Heart left ventricle (tissue), 16 donors: ENCODE measurements at regions not wholly inside any gene's neighbourhood (a gene's known extent, or its start where the extent isn't known, plus 50 kb on each side); places are given as distances from the start of the nearest gene placed in this dataset.

Source experiments
- ATAC-seq, 4 donors: fragments of 200-7000 bp; cut with Tn5 transposase; one replicate each; pipeline ENCODE4 v1.9.1; 2020 to 2022; ENCODE audit warnings: moderate library complexity in 4 of 4, mild to moderate bottlenecking in 3 of 4, moderate number of reproducible peaks in 1 of 4
- DNase-seq, 5 donors: peaks; one replicate each; pipeline ENCODE4 v3.0.0-alpha.2; 2020
- H3K27ac ChIP-seq, 12 donors: fragments of 200-600 bp; sonication (generic) in 4 of 12; one replicate each; pipeline versions ENCODE4 v1.5.0 to v1.8.0; 2016 to 2022; ENCODE audit warnings: mild to moderate bottlenecking in 2 of 12
- H3K27me3 ChIP-seq, 9 donors: fragments of 200-600 bp; sonication (generic) in 2 of 9; one replicate each; pipeline versions ENCODE4 v1.5.1 to v1.8.0; 2016 to 2022; ENCODE audit warnings: mild to moderate bottlenecking in 3 of 9
- H3K36me3 ChIP-seq, 9 donors: fragments of 200-600 bp; sonication (generic) in 2 of 9; one replicate each; pipeline versions ENCODE4 v1.5.0 to v1.8.0; 2018 to 2022; ENCODE audit warnings: mild to moderate bottlenecking in 2 of 9
- H3K4me1 ChIP-seq, 12 donors: fragments of 200-600 bp; sonication (generic) in 4 of 12; one replicate each; pipeline versions ENCODE4 v1.5.0 to v1.8.0; 2016 to 2022; ENCODE audit warnings: mild to moderate bottlenecking in 3 of 12
- H3K4me3 ChIP-seq, 12 donors: fragments of 200-600 bp; sonication (generic) in 4 of 12; one replicate each; pipeline versions ENCODE4 v1.5.0 to v1.8.0; 2017 to 2022; ENCODE audit warnings: mild to moderate bottlenecking in 9 of 12, moderate library complexity in 4 of 12
- H3K9me3 ChIP-seq, 12 donors: fragments of 200-600 bp; sonication (generic) in 4 of 12; one replicate each; pipeline versions ENCODE4 v1.5.0 to v1.8.0; 2016 to 2022; ENCODE audit warnings: mild to moderate bottlenecking in 1 of 12
- CTCF ChIP-seq, 12 donors: fragments of 200-600 bp; sonication (generic) in 4 of 12; IDR thresholded peaks; one replicate each; pipeline versions ENCODE4 v1.5.0 to v1.8.0; 2018 to 2022; ENCODE audit warnings: antibody characterized with exemption in 12 of 12, mild to moderate bottlenecking in 5 of 12
- POLR2A ChIP-seq, 2 donors: fragments of 450-650 bp; IDR thresholded peaks; one replicate each; pipeline ENCODE4 v1.6.1; 2017; ENCODE audit warnings: antibody characterized with exemption in 2 of 2, mild to moderate bottlenecking in 2 of 2, moderate library complexity in 2 of 2
- WGBS, 4 donors: extraction: QIAGEN DNeasy Blood & Tissue Kit in 2 of 4; methylation state at CpG; one replicate each; pipeline versions ENCODE4 v1.1.5 to v1.1.7; 2013 to 2018; 5-methylcytosine and 5-hydroxymethylcytosine counted together
- intact Hi-C, 10 donors: fragments of 100-400 bp; cut with DNase I; formaldehyde crosslinking; loops; one replicate each; pipeline versions ENCODE4 v1.11.1 to v1.14.2; 2022
- donor health status: ischemic (EF 13 %, LVEDD 7.1; RV severe dilation, severe dysfunction).
- donor health status: healthy with polysubstance abuse.
- donor health status: DM: no; HTN: yes; CAD: no.
- donor health status: DM: no; HTN: no; CAD: no.
- donor health status: ischemic (EF 25% LVEDD 6.9; RV normal size, moderate dysfunction).
- donor health status: ischemic (EF 25% LVEDD 5.7; RV mildly dilated, moderate dysfunction).
- donor health status: healthy.
- donor health status: DM: yes; HTN: yes; CAD: no.
- donor health status: ischemic (EF 35%, LVEDD 5.7; RV mildly dilated, moderate dysfunction).
- donor health status: nonischemic (EF 11% LVEDD 7.7; RV severe dilation, severe dysfunction).
- donor health status: DM: yes; HTN: yes; CAD: no.
- donor health status: PGD.
- donor health status: ischemic (EF 29% LVEDD 5.4; RV normal size, mild dysfunction).
- donor health status: nonischemic (EF 23%, LVEDD 6.1; RV moderate dilation, normal function).

GRCh38 chr2:228655331-228655730 lies 473.8 kb upstream of the SPHKAP start:
- H3K27me3 ChIP-seq: no peaks in the 10 kb centered on the region
- intact Hi-C loops: loop anchor here (5.0 to 10.0 kb wide), 9 partner anchors 338 to 761 kb away; partner anchors contain the start of gene SPHKAP (in 4 of the 10)
- ATAC-seq: peak in 1 of 4 donors; percentile 20
- H3K9me3 ChIP-seq: peaks cover 0 to 5% (median 0%) of the 10 kb centered on the region in 12 donors
- no peak for TF ChIP-seq CTCF (IDR thresholded peaks at IDR 0.05)
- no peak for TF ChIP-seq POLR2A (IDR thresholded peaks at IDR 0.05)
- H3K4me1 ChIP-seq: peaks cover 0 to 10% (median 0%) of the 10 kb centered on the region in 12 donors
- 78 to 88% (median 85%) methylated on average over 2 of the region's 2 CpGs for WGBS, 4 donors
- H3K4me3 ChIP-seq: no peak overlapping the region
- DNase-seq: no peak
- H3K36me3 ChIP-seq: no peaks in the 10 kb centered on the region
- no peak overlapping the region for H3K27ac ChIP-seq

GRCh38 chr2:228654707-228655106 lies 473.2 kb upstream of the SPHKAP start:
- 69 to 77% (median 76%) methylated on average over 2 of the region's 2 CpGs for WGBS, 4 donors
- ATAC-seq (no peak), DNase-seq (no peak)
- H3K27ac ChIP-seq: peak overlapping the region in 3 of 12 donors; percentile 22 to 47 (median 43)
- H3K27me3 ChIP-seq: no peaks in the 10 kb centered on the region
- no peak for TF ChIP-seq POLR2A (IDR thresholded peaks at IDR 0.05)
- TF ChIP-seq CTCF (IDR thresholded peaks at IDR 0.05): no peak
- H3K4me3 ChIP-seq: no peak overlapping the region
- intact Hi-C loops: loop anchor here (5.0 to 10.0 kb wide), 12 partner anchors 277 to 760 kb away; partner anchors contain the start of gene SPHKAP (in 5 of the 10)
- peaks cover 0 to 5% (median 0%) of the 10 kb centered on the region in 12 donors for H3K9me3 ChIP-seq
- H3K4me1 ChIP-seq: peaks cover 0 to 10% (median 0%) of the 10 kb centered on the region in 12 donors
- no peaks in the 10 kb centered on the region for H3K36me3 ChIP-seq

DNA sequence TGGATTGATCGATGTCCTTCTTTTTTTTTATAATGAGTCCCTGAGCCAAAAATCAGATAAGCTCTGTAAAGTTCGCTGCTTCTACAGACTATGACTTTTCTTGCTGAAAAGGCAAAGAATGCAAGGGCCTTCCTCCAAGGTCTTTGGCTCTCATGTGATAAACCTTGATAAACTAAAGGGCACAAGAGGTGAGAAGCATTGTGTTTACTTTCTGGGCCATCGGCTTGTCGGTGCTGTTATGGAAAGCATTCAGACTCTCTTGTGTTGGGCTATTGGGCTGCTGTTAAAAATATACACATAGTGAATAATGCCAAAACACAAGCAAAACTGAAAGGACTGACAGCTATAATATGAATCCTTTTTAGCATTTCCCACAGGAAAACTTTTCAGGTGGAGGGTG lies 472.4 kb upstream of the SPHKAP start:
- DNase-seq (no peak), ATAC-seq (peak in 3 of 4 donors; percentile 30 to 54 (median 38))
- Histone ChIP-seq H3K9me3 (peaks cover 0 to 5% (median 0%) of the 10 kb centered on the region in 12 donors), H3K27me3 (no peaks in the 10 kb centered on the region), H3K36me3 (no peaks in the 10 kb centered on the region), H3K27ac (peak overlapping the region in 6 of 12 donors; percentile 4 to 47 (median 29)), H3K4me3 (no peak overlapping the region), H3K4me1 (peaks cover 0 to 10% (median 0%) of the 10 kb centered on the region in 12 donors)
- TF ChIP-seq CTCF (IDR thresholded peaks at IDR 0.05): no peak
- TF ChIP-seq POLR2A (IDR thresholded peaks at IDR 0.05): no peak
- WGBS, 4 donors: 35 to 45% (median 38%) methylated on average over 4 of the region's 4 CpGs
- intact Hi-C loops: loop anchor here in 7 of 10 donors (2.0 to 10.0 kb wide), 9 partner anchors 277 to 759 kb away; partner anchors contain the start of gene SPHKAP (in 3 of the 7)

DNA sequence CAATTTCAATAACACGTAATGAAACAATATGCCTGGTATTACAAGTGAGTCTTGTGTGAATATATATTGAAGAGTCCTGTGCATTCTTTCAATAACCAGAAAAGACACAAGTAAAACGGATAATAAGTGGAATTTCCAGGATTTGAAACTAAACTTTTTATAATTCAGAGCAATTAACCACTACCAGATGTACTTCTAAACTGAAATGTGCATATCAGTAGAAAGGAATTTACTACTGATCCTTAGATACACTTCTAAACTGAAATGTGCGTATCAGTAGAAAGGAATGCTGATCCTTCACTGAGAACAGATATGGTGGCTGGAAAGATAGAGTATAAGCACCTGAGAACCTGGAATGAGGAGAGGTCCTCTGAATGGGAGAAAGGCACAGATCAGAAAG lies 470.9 kb upstream of the SPHKAP start:
- WGBS, 4 donors: 44 to 71% (median 62%) methylated on average over 3 of the region's 3 CpGs
- Histone ChIP-seq H3K27ac (no peak overlapping the region), H3K27me3 (no peaks in the 10 kb centered on the region), H3K4me3 (no peak overlapping the region), H3K36me3 (no peaks in the 10 kb centered on the region), H3K4me1 (peaks cover 0 to 14% (median 0%) of the 10 kb centered on the region in 12 donors), H3K9me3 (peaks cover 0 to 5% (median 0%) of the 10 kb centered on the region in 12 donors)
- intact Hi-C loops: loop anchor here in 7 of 10 donors (2.0 to 10.0 kb wide), 9 partner anchors 275 to 758 kb away; partner anchors contain the start of gene SPHKAP (in 3 of the 7)
- TF ChIP-seq CTCF (IDR thresholded peaks at IDR 0.05): no peak
- TF ChIP-seq POLR2A (IDR thresholded peaks at IDR 0.05): no peak
- ATAC-seq (no peak), DNase-seq (no peak)
